ENCODE measurements at regions not wholly inside any gene's neighbourhood (a gene's known extent, or its start where the extent isn't known, plus 50 kb on each side); places are given as distances from the start of the nearest gene placed in this dataset.

- ChIA-PET CTCF (no interaction called here), POLR2A (no interaction called here)
- 19% methylated on average over 2 of the region's 2 CpGs for WGBS (ENCODE audit: low lambda C conversion rate)
- TF ChIP-seq PBX3 (IDR thresholded peaks at IDR 0.05) (no peak), RXRA (IDR thresholded peaks at IDR 0.05; ENCODE audit: borderline replicate concordance, low read depth) (no peak), SIN3A (IDR thresholded peaks at IDR 0.05; ENCODE audit: borderline replicate concordance, low read depth, low read length) (no peak)
- H4K20me1 ChIP-seq (ENCODE audit: insufficient read depth): no peaks in the 10 kb centered on the region
- no peak overlapping the region for H3K27ac ChIP-seq (ENCODE audit: low read depth in 2 of 2, low read length in 1 of 2)
- no peak overlapping the region for H3K9ac ChIP-seq
- H3K27me3 ChIP-seq (ENCODE audit: insufficient read depth): no peaks in the 10 kb centered on the region
- H3K4me1 ChIP-seq (ENCODE audit: control insufficient read depth in 1 of 2, insufficient read depth in 2 of 2, low read depth in 1 of 2, low read length in 1 of 2): no peaks in the 10 kb centered on the region
- no peak overlapping the region for H3K4me3 ChIP-seq (ENCODE audit: low read depth in 2 of 2, low read length in 1 of 2)
- no peaks in the 10 kb centered on the region for H3K36me3 ChIP-seq (replicated peaks in 1 of 2; ENCODE audit: control insufficient read depth in 1 of 2, insufficient read depth in 2 of 2, low read length in 1 of 2)
- H3K79me2 ChIP-seq (ENCODE audit: insufficient read depth): no peaks in the 10 kb centered on the region
- DNase-seq: no peak
- H3K4me2 ChIP-seq: no peak overlapping the region
- no peaks in the 10 kb centered on the region for H3K9me2 ChIP-seq
- H2AFZ ChIP-seq (ENCODE audit: low read depth): no peak overlapping the region
- no peaks in the 10 kb centered on the region for H3F3A ChIP-seq (replicated peaks; ENCODE audit: insufficient read depth)
- H3K9me3 ChIP-seq: no peaks in the 10 kb centered on the region
Measured at GRCh38 chr4:133866328-133866699, 335.3 kb downstream of the PABPC4L start.

GRCh38 chr4:133865612-133866327 is 335.8 kb downstream of the PABPC4L start:
- Histone ChIP-seq H3F3A (replicated peaks; ENCODE audit: insufficient read depth) (no peaks in the 10 kb centered on the region), H3K27me3 (ENCODE audit: insufficient read depth) (no peaks in the 10 kb centered on the region), H3K79me2 (ENCODE audit: insufficient read depth) (no peaks in the 10 kb centered on the region), H3K9ac (no peak overlapping the region), H3K9me2 (no peaks in the 10 kb centered on the region), H3K9me3 (no peaks in the 10 kb centered on the region), H3K4me3 (ENCODE audit: low read depth in 2 of 2, low read length in 1 of 2) (no peak overlapping the region), H4K20me1 (ENCODE audit: insufficient read depth) (no peaks in the 10 kb centered on the region), H3K27ac (ENCODE audit: low read depth in 2 of 2, low read length in 1 of 2) (no peak overlapping the region), H3K4me1 (ENCODE audit: control insufficient read depth in 1 of 2, insufficient read depth in 2 of 2, low read depth in 1 of 2, low read length in 1 of 2) (no peaks in the 10 kb centered on the region), H3K36me3 (replicated peaks in 1 of 2; ENCODE audit: control insufficient read depth in 1 of 2, insufficient read depth in 2 of 2, low read length in 1 of 2) (no peaks in the 10 kb centered on the region), H2AFZ (ENCODE audit: low read depth) (no peak overlapping the region), H3K4me2 (no peak overlapping the region)
- POLR2A ChIA-PET: no interaction called here
- CTCF ChIA-PET: no interaction called here
- DNase-seq: no peak
- WGBS (ENCODE audit: low lambda C conversion rate): 0% methylated on average over 1 of the region's 1 CpG
- no peak for TF ChIP-seq JUND (IDR thresholded peaks at IDR 0.05)
- no peak for TF ChIP-seq RCOR1 (IDR thresholded peaks at IDR 0.05; ENCODE audit: low read length)
- TF ChIP-seq SIN3A (IDR thresholded peaks at IDR 0.05; ENCODE audit: borderline replicate concordance, low read depth, low read length): no peak
- no peak for TF ChIP-seq RFX5 (IDR thresholded peaks at IDR 0.05; ENCODE audit: low read length)
- no peak for TF ChIP-seq MEF2A (IDR thresholded peaks at IDR 0.05; ENCODE audit: borderline replicate concordance, low read depth)
- no peak for TF ChIP-seq FOXJ3 (CRISPR knock-in tag; IDR thresholded peaks at IDR 0.05)
- TF ChIP-seq GATA2 (CRISPR knock-in tag; IDR thresholded peaks at IDR 0.05): no peak
- TF ChIP-seq USF1 (IDR thresholded peaks at IDR 0.05; ENCODE audit: borderline replicate concordance, low read depth): no peak
- TF ChIP-seq MXI1 (IDR thresholded peaks at IDR 0.05; ENCODE audit: low read depth, low read length): no peak
- no peak for TF ChIP-seq YY1 (IDR thresholded peaks at IDR 0.05; ENCODE audit: low read depth)
- no peak for TF ChIP-seq SMC3 (IDR thresholded peaks at IDR 0.05; ENCODE audit: low read depth, low read length)
- no peak for TF ChIP-seq REST (IDR thresholded peaks at IDR 0.05; ENCODE audit: low read depth, low read length)
- peak; percentile 35 for TF ChIP-seq TCF12 (IDR thresholded peaks at IDR 0.05)
- TF ChIP-seq NRF1 (IDR thresholded peaks at IDR 0.05; ENCODE audit: low read depth, low read length): no peak
- TF ChIP-seq RAD21 (IDR thresholded peaks at IDR 0.05; ENCODE audit: low read length): no peak
- TF ChIP-seq PBX3 (IDR thresholded peaks at IDR 0.05): no peak
- no peak for TF ChIP-seq ZBTB33 (IDR thresholded peaks at IDR 0.05; ENCODE audit: borderline replicate concordance, low read depth)
- TF ChIP-seq RXRA (IDR thresholded peaks at IDR 0.05; ENCODE audit: borderline replicate concordance, low read depth): 0 out of 2 replicates have a peak, but pooled peaks have one; percentile 51
- TF ChIP-seq FOXM1 (IDR thresholded peaks at IDR 0.05; ENCODE audit: low read depth): no peak
- TF ChIP-seq FOSL2 (IDR thresholded peaks at IDR 0.05; ENCODE audit: borderline replicate concordance, low read depth): peak; percentile 26; the same call in 1 of the 2 replicates
